Gastrocnemius medialis (tissue), 4 donors: ENCODE measurements at regions not wholly inside any gene's neighbourhood (a gene's known extent, or its start where the extent isn't known, plus 50 kb on each side); places are given as distances from the start of the nearest gene placed in this dataset.

Source experiments
- ATAC-seq, 2 donors: fragments of 150-250 bp; one replicate each; pipeline ENCODE4 v1.9.1; 2016
- DNase-seq, 2 donors: peaks; one replicate each; pipeline ENCODE4 v3.0.0-alpha.2; 2019
- H3K27ac ChIP-seq, 4 donors: fragments of 200-600 bp; sonication (generic); 1 replicate in 1 of 4; 2 replicates in 3 of 4; pipeline ENCODE4 v1.5.1; 2016 to 2018; ENCODE audit warnings: mild to moderate bottlenecking in 2 of 4, moderate library complexity in 1 of 4
- H3K27me3 ChIP-seq, 3 donors: fragments of 200-600 bp; sonication (generic) in 2 of 3; 1 replicate in 1 of 3; 2 replicates in 2 of 3; pipeline versions ENCODE4 v1.5.1 to v1.6.0; 2016 to 2019; ENCODE audit warnings: mild to moderate bottlenecking in 1 of 3, moderate library complexity in 1 of 3
- H3K36me3 ChIP-seq, 2 donors: fragments of 200-600 bp; sonication (generic) in 1 of 2; one replicate each; pipeline ENCODE4 v1.5.1; 2017 to 2018
- H3K4me1 ChIP-seq, 2 donors: fragments of 200-600 bp; sonication (generic) in 1 of 2; one replicate each; pipeline ENCODE4 v1.5.1; 2016 to 2017; ENCODE audit warnings: mild to moderate bottlenecking in 2 of 2
- H3K4me3 ChIP-seq, 4 donors: fragments of 200-600 bp; sonication (generic) in 3 of 4; 1 replicate in 1 of 4; 2 replicates in 3 of 4; pipeline ENCODE4 v1.5.1; 2016 to 2019; ENCODE audit warnings: mild to moderate bottlenecking in 2 of 4
- H3K9me3 ChIP-seq, 3 donors: fragments of 200-600 bp; sonication (generic) in 2 of 3; 1 replicate in 1 of 3; 2 replicates in 2 of 3; pipeline ENCODE4 v1.5.1; 2016 to 2019
- POLR2A ChIP-seq, 2 donors: fragments of 450-650 bp; IDR thresholded peaks; one replicate each; pipeline ENCODE4 v1.6.1; 2017; ENCODE audit warnings: antibody characterized with exemption in 2 of 2, mild to moderate bottlenecking in 2 of 2, moderate library complexity in 2 of 2
- in situ Hi-C, 4 donors: fragments of 200-750 bp; cut with MboI; loops; one replicate each; pipeline versions ENCODE4 v1.15.0 to v1.8.0; 2017; ENCODE audit warnings: low sequenced_read_pairs in 4 of 4
- intact Hi-C: fragments of 100-400 bp; cut with DNase I; formaldehyde crosslinking; loops from one replicate; pipeline ENCODE4 v1.15.1; 2023; ENCODE audit warnings: low total_unique reads
- TF ChIP-seq, protein P1 (sequence below), 5 experiments: fragments of 450-650 bp in 3 of 5; fragments of 200-600 bp in 2 of 5; sonication (generic) in 2 of 5; IDR thresholded peaks in 4 of 5; conservative IDR thresholded peaks in 1 of 5; 1 replicate in 4 of 5; 2 replicates in 1 of 5; pipeline ENCODE4 v1.5.1; 2016 to 2019; ENCODE audit warnings: antibody characterized with exemption in 5 of 5, mild to moderate bottlenecking in 3 of 5, moderate library complexity in 3 of 5

- Histone ChIP-seq H3K4me1 (peaks cover 18 to 19% of the 10 kb centered on the region in 2 donors), H3K9me3 (no peaks in the 10 kb centered on the region), H3K4me3 (no peak overlapping the region), H3K36me3 (no peaks in the 10 kb centered on the region), H3K27ac (no peak overlapping the region), H3K27me3 (no peaks in the 10 kb centered on the region)
- TF ChIP-seq, protein P1, sequence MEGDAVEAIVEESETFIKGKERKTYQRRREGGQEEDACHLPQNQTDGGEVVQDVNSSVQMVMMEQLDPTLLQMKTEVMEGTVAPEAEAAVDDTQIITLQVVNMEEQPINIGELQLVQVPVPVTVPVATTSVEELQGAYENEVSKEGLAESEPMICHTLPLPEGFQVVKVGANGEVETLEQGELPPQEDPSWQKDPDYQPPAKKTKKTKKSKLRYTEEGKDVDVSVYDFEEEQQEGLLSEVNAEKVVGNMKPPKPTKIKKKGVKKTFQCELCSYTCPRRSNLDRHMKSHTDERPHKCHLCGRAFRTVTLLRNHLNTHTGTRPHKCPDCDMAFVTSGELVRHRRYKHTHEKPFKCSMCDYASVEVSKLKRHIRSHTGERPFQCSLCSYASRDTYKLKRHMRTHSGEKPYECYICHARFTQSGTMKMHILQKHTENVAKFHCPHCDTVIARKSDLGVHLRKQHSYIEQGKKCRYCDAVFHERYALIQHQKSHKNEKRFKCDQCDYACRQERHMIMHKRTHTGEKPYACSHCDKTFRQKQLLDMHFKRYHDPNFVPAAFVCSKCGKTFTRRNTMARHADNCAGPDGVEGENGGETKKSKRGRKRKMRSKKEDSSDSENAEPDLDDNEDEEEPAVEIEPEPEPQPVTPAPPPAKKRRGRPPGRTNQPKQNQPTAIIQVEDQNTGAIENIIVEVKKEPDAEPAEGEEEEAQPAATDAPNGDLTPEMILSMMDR (IDR thresholded peaks at IDR 0.05 in 4 of 5, conservative IDR thresholded peaks at IDR 0.05 in 1 of 5): no peak
- TF ChIP-seq POLR2A (IDR thresholded peaks at IDR 0.05): no peak
- in situ Hi-C loops (loop anchor here in 3 of 4 donors (5.0 to 25.0 kb wide), 5 partner anchors 97 to 427 kb away; partner anchors contain the start of gene KLF4 (in 1 of the 3)), intact Hi-C loops (no loop called here)
- DNase-seq (no peak), ATAC-seq (no peak)
These were observed 145.7 kb upstream of the KLF4 start for GRCh38 chr9:107635101-107635802.

DNA sequence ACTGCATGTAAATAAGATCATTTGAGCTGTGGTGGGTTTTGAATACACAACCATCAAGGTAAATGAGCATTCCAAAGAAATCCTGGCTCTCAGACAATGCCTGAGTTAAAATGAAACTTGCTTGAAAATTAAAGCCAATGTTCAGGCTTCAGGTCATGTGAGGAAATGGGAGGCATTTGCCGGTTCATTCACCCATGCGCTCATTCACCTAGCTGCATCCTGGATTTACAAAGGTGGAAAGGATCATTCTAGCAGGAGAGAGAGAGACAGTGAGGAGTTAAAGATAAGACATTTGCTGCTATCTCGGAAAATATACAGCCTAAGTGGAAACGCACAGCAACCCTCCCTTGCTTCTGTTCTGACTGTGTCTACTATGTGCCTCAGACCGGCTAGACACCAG lies 143.8 kb upstream of the KLF4 start:
- Histone ChIP-seq H3K4me1 (peaks cover 8 to 9% of the 10 kb centered on the region in 2 donors), H3K27ac (no peak overlapping the region), H3K9me3 (no peaks in the 10 kb centered on the region), H3K4me3 (no peak overlapping the region), H3K36me3 (no peaks in the 10 kb centered on the region), H3K27me3 (no peaks in the 10 kb centered on the region)
- intact Hi-C loops: no loop called here
- DNase-seq (no peak), ATAC-seq (no peak)
- TF ChIP-seq POLR2A (IDR thresholded peaks at IDR 0.05): no peak
- TF ChIP-seq, protein P1 (IDR thresholded peaks at IDR 0.05 in 4 of 5, conservative IDR thresholded peaks at IDR 0.05 in 1 of 5): no peak
- in situ Hi-C loops: loop anchor here in 2 of 4 donors (10.0 to 25.0 kb wide), 3 partner anchors 139 to 429 kb away; partner anchors contain the start of gene KLF4 (in 1 of the 2)

DNA sequence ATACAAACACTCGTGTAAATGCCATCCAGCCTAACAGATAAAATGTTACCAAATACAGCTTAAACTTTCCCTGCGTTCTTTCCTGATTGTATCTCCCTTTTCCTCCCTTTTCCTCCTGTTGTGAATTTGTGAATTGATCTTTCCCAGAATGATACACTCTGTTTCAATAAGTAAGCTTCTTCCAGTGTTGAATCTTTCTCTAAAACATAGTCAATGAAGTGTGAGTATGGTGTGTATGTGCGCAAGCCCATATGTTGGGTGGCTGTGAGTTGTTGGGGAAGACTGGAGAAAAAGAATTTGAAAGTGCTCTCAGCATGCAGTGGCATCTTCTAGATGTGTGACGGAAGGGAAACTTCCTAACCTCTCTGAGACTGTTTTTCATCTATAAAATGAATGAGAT lies 143.1 kb upstream of the KLF4 start:
- DNase-seq (no peak), ATAC-seq (no peak)
- Histone ChIP-seq H3K4me1 (peaks cover 7% of the 10 kb centered on the region in 2 donors), H3K27ac (no peak overlapping the region), H3K27me3 (no peaks in the 10 kb centered on the region), H3K9me3 (no peaks in the 10 kb centered on the region), H3K36me3 (no peaks in the 10 kb centered on the region), H3K4me3 (no peak overlapping the region)
- intact Hi-C loops (no loop called here), in situ Hi-C loops (loop anchor here in 2 of 4 donors (10.0 to 25.0 kb wide), 3 partner anchors 138 to 430 kb away; partner anchors contain the start of gene KLF4 (in 1 of the 2))
- TF ChIP-seq, protein P1 (IDR thresholded peaks at IDR 0.05 in 4 of 5, conservative IDR thresholded peaks at IDR 0.05 in 1 of 5): no peak
- no peak for TF ChIP-seq POLR2A (IDR thresholded peaks at IDR 0.05)

- Histone ChIP-seq H3K36me3 (no peaks in the 10 kb centered on the region), H3K4me3 (no peak overlapping the region), H3K9me3 (no peaks in the 10 kb centered on the region), H3K27me3 (no peaks in the 10 kb centered on the region), H3K4me1 (peaks cover 5% of the 10 kb centered on the region in 2 donors), H3K27ac (no peak overlapping the region)
- ATAC-seq: no peak
- DNase-seq: no peak
- no peak for TF ChIP-seq POLR2A (IDR thresholded peaks at IDR 0.05)
- TF ChIP-seq, protein P1 (IDR thresholded peaks at IDR 0.05 in 4 of 5, conservative IDR thresholded peaks at IDR 0.05 in 1 of 5): no peak
- in situ Hi-C loops: loop anchor here in 2 of 4 donors (10.0 to 25.0 kb wide), 3 partner anchors 137 to 430 kb away; partner anchors contain the start of gene KLF4 (in 1 of the 2)
- intact Hi-C loops: no loop called here
These were observed 142.6 kb upstream of the KLF4 start for GRCh38 chr9:107632216-107632615.
